ENCODE measurements at regions not wholly inside any gene's neighbourhood (a gene's known extent, or its start where the extent isn't known, plus 50 kb on each side); places are given as distances from the start of the nearest gene placed in this dataset.

DNA sequence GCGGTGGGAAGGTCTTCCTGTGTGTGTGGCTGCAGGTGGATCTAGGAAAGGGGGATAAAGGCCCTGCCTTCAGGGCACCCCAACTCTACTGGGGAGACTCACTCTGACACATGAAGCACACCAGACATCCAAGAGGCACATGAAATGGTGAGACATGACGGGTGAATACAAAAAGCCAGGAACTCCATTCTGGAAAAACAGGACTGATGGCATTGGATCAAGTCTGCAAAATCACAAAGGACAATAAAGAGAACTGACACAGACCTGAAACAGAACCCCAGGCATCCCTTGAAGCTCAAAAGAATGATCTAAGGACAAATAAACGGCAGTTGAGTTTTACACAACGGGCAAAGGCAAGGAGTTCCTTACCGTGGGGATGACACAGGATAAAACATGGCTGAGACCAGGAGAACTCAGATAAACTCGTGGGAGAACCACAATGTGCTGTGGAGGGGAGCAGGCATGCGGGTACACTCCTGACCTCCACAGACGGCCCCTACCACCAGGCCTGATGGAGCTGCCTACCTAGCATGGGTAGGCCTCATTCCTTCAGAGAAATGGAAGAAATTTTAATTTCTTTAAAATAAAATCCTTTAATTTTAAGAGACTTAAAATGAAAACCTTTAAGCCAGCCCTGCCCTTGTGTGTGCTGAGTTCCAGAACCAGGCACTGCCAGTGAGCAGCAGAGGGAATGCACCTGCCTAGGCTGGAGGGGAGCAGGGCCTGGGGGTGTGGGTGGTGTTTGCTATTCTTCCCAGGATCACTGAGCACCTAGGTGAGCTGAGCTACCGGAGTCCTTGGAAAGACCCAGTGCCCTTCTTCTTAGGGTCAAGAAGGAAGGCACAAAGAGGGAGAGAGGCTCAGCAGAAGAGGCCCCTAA, 100.1 kb downstream of the SINHCAF start:
- no peak for TF ChIP-seq EZH2 (IDR thresholded peaks at IDR 0.05; ENCODE audit: borderline replicate concordance, low read length)
- TF ChIP-seq, protein P1, sequence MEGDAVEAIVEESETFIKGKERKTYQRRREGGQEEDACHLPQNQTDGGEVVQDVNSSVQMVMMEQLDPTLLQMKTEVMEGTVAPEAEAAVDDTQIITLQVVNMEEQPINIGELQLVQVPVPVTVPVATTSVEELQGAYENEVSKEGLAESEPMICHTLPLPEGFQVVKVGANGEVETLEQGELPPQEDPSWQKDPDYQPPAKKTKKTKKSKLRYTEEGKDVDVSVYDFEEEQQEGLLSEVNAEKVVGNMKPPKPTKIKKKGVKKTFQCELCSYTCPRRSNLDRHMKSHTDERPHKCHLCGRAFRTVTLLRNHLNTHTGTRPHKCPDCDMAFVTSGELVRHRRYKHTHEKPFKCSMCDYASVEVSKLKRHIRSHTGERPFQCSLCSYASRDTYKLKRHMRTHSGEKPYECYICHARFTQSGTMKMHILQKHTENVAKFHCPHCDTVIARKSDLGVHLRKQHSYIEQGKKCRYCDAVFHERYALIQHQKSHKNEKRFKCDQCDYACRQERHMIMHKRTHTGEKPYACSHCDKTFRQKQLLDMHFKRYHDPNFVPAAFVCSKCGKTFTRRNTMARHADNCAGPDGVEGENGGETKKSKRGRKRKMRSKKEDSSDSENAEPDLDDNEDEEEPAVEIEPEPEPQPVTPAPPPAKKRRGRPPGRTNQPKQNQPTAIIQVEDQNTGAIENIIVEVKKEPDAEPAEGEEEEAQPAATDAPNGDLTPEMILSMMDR (conservative IDR thresholded peaks at IDR 0.05 in 1 of 2, IDR thresholded peaks at IDR 0.05 in 1 of 2; ENCODE audit: extremely low read depth in 1 of 2, insufficient read depth in 1 of 2, low read depth in 1 of 2, low read length in 2 of 2), result no peak

Data from mammary epithelial cell (primary cell).